Erythroblast (primary cell): ENCODE measurements at regions not wholly inside any gene's neighbourhood (a gene's known extent, or its start where the extent isn't known, plus 50 kb on each side); places are given as distances from the start of the nearest gene placed in this dataset.

Experiments used
- DNase-seq, 2 experiments: peaks; one replicate each; lab custom pipeline; 2025; lab: John Stamatoyannopoulos, UW
- GATA1 ChIP-seq: IDR thresholded peaks from 2 replicates; pipeline ENCODE4 v1.6.1; 2011; ENCODE audit warnings: low read depth, mild to moderate bottlenecking, control low read depth, low read length, moderate library complexity
- POLR2A ChIP-seq: IDR thresholded peaks from 2 replicates; pipeline ENCODE4 v1.6.1; 2011; ENCODE audit warnings: mild to moderate bottlenecking, low read length

DNA sequence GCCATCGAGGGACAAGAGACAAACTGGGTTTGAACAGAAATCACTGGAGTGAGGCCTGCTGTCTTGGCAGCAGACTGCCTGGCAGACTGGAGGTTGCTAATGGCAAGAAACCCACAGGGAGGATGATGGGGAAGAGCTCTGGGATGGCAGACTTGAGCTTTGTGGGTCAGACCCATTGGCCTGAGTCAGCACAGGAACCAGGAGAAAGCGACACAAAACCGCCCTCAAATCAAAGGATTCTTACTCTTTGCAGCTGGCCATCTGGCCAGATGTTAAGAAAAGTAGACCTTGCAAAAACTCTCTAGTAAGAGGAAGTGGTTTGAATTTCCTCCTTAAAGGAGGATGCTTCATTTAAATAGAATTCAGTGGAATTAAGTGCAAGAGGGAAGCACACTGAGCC is 195.2 kb upstream of the JUN start:
- DNase-seq = no peak
- TF ChIP-seq POLR2A = no peak
- TF ChIP-seq GATA1 = no peak

DNA sequence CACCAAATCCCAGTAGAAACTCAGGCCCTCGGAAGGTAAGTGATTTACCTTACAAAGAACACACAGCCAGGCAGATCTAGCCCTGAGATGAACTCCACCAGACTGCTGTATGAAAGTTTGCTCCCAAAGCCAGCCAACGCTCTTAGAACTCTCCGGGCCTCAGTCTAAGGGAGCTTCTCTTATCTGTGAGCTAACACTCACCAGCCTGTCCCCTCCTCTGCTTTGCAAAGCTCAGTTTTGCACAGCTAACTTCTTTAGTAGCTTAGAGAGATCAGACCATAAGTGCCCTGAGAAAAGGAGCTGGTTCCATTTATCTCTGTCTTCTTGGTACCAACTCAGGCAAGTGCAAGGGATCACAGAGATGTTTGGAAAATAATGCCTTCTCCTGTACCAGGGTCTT is 195.8 kb upstream of the JUN start:
- DNase-seq = no peak
- TF ChIP-seq GATA1 (no peak), POLR2A (no peak)

DNA sequence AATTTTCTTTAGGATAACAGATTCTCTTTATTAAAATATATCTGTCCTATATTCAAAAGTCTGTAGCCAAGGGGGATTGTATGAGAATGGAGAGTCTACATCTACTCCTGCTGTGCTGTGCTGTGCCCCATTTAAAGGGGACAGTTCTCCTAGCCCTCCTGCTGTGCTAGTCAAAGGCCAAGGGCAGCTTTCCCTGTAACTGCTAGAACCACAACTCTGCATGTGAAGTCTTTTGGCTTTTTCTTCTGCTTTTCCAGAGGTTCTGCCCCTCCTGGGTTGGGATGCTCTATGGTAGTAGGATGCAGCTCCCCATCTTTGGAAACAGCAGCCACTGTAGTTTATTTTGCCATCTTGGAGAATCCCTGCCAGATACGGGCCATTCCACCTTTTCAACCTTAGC is 197.5 kb upstream of the JUN start:
- DNase-seq = no peak
- TF ChIP-seq GATA1 = no peak
- TF ChIP-seq POLR2A = no peak

DNA sequence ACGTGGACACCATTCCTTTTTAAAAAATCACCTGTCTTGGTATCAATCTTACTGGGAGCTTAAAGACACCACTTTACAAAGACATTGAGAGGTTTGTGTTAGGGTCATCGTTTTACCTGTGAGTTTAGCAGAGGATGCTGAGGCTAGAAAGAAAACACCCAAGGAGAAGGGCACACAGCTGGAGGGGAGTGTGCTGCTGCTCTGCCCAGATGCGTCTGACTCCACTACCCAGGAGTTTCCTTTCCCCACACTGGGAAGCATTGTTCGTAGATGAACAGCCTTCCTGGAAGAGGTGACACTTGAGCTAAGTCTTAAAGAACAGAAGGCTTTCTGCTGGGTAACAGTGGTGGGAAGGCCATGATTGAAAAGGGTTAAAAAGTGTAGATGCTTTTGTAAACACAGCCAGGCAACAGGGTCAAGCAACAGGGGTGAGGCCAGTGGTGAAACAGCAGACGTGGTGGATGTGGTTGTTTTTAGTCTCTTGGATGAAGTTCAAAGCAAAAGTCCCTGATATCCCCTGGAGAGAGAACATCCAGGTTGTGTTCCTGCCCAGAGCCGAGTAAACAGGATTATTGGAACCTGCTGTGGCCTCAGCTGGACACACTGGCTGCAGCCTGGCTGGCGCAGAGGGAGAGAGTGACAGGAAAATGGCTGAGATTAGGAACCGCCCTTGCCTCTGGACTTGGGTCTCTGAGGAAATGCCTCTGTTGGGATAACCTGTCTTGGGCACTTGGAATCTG is 198.6 kb upstream of the JUN start:
- DNase-seq = no peak
- TF ChIP-seq POLR2A (no peak), GATA1 (no peak)

DNA sequence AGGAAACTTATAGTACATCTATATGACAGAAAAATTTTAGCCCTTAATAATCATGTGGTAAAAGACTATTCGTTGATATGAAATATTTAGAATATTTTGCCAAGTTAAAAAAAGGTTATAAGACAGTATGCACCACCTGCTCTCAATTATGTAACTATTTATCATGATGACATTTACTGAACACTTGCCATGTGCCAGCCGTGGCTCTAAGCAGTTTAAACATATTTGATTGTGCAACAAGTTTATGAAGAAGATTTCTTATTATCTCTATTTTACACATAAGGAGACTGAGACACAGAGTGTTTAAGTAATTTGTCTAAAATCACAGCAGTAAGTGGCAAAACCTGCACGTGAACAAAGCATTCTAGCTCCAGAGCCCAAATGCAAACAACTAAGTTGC is 199.3 kb upstream of the JUN start:
- no peak for TF ChIP-seq POLR2A
- TF ChIP-seq GATA1 = no peak
- no peak for DNase-seq

DNA sequence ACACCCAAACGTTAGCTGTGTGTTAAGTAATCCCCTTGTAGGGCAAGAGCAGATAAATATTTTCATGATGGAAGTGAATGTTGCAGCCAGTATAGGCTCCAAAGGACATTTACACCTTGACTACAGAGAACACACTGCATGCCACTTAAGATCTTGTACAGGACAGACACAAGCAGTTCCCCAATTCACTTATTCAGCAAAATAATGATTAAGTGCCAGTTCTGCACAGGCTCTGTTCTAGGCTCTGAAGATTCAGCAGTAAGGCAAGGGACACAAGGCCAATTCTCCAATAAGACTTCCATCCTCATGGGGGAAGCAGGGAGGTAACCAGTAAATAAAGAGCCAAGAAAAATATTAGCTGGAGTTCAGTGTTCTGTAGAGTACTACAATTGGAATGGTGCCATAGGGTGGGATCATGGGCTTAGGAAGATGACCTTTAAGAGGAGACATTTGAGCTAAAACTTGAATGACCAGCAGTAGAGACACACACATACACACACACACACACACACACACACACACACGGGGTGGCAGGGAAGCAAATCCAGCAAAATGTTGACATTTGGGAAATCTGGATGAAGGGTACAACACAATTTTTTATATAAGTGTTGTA is 199.9 kb upstream of the JUN start:
- no peak for TF ChIP-seq GATA1
- DNase-seq = no peak

DNA sequence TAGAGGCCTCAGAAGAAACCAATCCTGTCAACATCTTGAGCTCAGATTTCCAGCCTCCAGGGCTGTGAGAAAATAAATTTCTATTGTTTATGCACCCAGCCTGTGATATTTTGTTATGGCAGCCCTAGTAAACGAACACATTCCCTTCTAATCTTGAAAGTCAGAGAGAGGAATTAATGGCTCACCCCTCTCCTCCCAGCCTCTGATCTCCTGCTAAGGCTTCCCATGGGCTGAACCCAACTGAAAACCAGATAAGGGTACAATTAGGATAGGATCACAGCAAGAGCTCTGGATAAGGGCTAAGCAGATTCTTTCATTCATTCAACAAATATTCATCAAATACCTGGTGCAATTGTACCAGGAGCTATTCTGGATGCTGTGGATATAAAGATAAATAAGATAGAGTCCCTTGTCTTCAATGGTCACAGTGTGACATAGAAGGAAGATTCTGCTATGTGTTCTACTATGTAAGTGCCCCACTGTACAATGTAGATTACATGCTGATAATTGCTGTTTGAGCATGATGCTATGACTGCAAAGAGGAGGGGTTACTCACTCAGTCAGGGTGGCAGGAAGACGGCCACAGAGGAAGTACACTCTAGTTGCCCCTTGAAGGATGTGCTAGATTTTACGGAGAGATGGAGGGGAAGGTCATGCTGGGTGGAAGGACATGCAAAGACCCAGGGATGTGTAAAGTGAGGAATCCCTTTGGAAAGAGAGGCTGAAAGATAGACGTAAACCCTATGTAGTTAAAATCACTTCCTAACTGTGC is 203.3 kb upstream of the JUN start:
- no peak for DNase-seq
- TF ChIP-seq GATA1 (no peak), POLR2A (no peak)

DNA sequence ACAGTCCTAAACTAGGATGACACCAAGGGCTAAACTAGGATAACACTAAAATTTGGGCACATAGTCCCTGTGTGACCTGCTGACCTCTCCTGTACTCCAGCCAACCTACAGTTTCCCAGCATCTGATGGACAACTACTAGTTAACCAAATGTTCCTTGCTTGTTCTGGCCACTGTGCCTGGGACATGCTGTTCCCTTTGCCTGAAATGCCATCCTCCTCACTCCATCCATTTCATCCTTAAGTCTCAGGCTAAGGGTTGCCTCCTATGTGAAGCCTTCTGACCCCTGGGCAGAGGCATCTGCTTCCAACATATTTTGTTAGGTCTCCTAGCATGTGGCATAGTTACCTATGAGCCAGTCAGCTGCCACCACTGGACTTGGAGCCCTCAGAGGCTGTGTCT is 204.9 kb upstream of the JUN start:
- DNase-seq = no peak
- no peak for TF ChIP-seq GATA1
- no peak for TF ChIP-seq POLR2A

DNA sequence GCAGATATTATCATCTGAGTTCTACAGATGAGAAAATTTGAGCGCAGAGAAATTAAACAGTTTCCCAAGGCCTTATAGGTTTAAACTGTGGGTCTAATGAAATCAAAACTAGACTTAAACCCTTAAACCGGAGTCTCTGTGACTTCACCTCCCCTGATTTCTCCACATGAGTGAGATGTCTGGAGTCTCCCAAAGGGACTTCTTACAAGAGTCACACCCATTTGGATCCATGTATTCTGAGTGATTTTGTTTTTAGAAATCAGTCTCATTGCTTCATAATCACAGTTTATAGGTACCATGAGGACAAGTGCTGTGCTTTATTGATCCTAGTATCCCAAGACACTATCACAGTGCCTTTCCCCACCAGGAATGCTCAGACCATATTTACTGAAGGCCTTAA is 206.0 kb upstream of the JUN start:
- no peak for DNase-seq
- TF ChIP-seq POLR2A (no peak), GATA1 (no peak)

DNA sequence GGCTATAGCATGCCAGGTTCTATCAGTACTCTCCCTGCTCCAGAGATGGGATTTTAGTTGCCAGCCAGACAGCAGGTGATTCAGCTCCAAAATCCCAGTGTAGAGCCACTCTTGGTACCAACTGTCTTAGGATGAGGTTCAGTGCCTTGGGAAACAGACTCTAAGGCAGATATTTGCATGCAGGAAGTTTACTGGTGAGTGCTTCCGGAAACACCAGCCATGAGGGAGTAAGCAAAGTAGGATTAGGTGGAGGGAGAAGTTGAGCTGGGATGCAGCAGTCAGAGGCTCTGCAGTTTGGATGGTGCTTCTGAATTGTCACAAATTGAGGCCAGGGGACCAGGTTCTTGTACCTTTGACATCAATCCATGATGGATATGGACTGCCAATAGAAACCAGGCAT is 207.5 kb upstream of the JUN start:
- no peak for DNase-seq
- TF ChIP-seq GATA1 (no peak), POLR2A (no peak)

DNA sequence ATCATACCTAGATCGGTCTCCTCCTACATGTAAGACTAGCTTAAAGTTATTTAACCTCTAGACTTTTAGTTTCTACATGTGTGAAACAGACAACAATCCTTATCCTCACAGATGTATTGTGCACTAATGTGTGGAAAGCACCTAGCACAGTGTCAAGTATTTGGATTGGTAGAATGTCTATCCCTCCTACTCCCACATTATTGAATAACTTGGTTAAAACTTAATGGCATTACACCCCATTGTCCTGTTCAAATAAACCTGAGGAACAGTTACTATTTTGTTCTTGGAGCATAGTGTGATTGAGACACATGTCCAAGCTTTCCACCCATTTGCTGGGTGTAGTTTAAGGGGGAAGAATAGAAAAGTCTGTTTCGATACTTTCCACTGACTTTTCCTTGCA is 208.8 kb upstream of the JUN start:
- TF ChIP-seq POLR2A (no peak), GATA1 (no peak)
- DNase-seq = no peak

DNA sequence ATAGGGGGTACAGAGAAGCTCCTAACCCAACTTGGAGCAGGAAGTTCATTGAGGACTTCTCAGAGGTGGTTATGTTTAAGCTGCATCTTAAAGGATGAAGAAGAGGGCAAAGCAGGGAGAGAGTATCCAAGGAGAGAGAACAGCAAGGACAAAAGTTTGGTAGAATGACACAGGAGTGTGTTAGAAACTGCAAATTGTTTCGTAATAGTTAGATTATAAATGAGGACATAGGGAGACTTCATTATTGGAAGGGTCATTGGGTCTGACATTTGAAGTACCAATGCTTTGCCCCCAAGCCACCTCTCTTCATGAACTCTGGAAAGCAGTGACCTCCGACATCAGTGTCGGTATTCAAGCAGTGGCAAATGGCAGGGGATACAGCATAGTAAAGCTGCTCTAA is 209.6 kb upstream of the JUN start:
- TF ChIP-seq POLR2A = no peak
- no peak for TF ChIP-seq GATA1
- no peak for DNase-seq

DNA sequence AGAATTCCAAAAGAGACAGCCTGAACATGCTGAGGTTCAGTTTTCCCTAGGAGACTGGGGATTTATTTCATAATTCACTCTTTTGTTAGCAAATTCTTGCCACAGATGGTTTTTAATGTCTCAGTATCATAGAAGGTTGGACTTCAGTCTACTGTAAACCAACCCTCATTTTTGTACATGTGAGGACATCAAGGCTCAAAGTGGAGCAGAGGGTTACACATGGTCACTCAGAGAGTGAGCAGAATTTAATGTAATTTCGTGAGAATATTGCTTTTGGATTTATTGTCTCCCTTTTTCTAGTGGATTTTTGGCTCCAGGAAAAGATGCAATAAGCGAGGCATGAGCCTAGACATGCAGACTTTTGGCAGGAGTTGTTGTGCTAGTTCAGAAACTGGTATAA is 210.8 kb upstream of the JUN start:
- DNase-seq = no peak
- TF ChIP-seq GATA1 (no peak), POLR2A (no peak)

DNA sequence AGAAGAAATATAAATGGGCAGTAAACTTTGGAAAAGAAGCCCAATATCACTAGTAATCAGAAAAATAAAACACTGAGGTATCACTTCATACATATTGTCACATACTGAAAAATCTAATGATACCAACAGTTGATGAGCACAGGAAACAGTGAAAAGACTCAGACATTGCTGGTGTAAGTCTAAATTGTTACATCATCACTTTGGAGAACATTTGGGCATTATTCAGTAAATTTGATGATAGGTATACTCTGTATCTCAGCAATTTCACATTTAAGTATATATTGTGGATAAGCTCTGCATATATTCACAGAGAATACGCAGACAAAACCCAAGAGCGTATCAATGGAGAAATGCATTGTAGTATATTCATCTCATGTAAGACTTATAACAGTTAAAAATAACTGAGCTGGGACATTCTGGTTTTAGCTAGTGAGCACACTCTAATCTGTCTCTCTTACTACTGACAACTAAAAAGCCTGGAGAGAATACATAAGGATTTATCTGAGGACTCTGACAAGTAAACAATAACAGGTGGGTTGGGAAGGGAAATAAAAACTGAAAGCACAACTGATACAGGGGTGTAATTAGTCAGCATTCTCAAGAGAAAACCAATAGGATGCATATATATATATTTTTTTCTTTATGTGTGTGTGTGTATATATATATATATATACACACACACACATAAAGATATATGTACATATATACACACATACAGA is 212.7 kb upstream of the JUN start:
- TF ChIP-seq GATA1 = no peak
- no peak for TF ChIP-seq POLR2A
- no peak for DNase-seq
